Kidney (tissue), 13 donors: ENCODE measurements at regions not wholly inside any gene's neighbourhood (a gene's known extent, or its start where the extent isn't known, plus 50 kb on each side); places are given as distances from the start of the nearest gene placed in this dataset. TPM values are rescaled to one million over a fixed set of nuclear protein-coding genes. Genes with fewer than 3 reads are reported as not detected.

ENCODE experiments used
- DNase-seq, 5 donors: peaks; one replicate each; pipeline ENCODE4 v3.0.0-alpha.2; 2013 to 2020
- FAIRE-seq: peaks from 2 replicates; lab custom pipeline; 2012; peaks lifted over from hg19 to GRCh38; lab: Jason Lieb, UNC
- H3K27ac ChIP-seq, 2 donors: one replicate each; pipeline ENCODE4 v1.7.0; 2013; ENCODE audit warnings: low read depth in 2 of 2, low read length in 2 of 2, inconsistent platforms in 1 of 2
- H3K27me3 ChIP-seq: one replicate; pipeline ENCODE4 v1.7.1; 2013; ENCODE audit warnings: low read length, inconsistent platforms; ENCODE audit not compliant: control insufficient read depth, insufficient read depth
- H3K36me3 ChIP-seq, 3 donors: one replicate each; pipeline versions ENCODE4 v1.7.0 to v1.7.1; 2013; ENCODE audit warnings: low read length in 3 of 3, control low read depth in 1 of 3, inconsistent platforms in 1 of 3; ENCODE audit not compliant: insufficient read depth in 3 of 3, control insufficient read depth in 2 of 3
- H3K4me1 ChIP-seq, 3 donors: one replicate each; pipeline versions ENCODE4 v1.7.0 to v1.7.1; 2013; ENCODE audit warnings: low read length in 3 of 3, inconsistent platforms in 1 of 3, low read depth in 1 of 3; ENCODE audit not compliant: control insufficient read depth in 2 of 3, insufficient read depth in 2 of 3
- H3K4me3 ChIP-seq, 3 donors: one replicate each; pipeline versions ENCODE4 v1.7.0 to v1.8.1; 2013; ENCODE audit warnings: low read length in 3 of 3, control low read depth in 1 of 3, inconsistent platforms in 1 of 3
- H3K9ac ChIP-seq, 3 donors: one replicate each; pipeline versions ENCODE4 v1.7.0 to v1.7.1; 2013; ENCODE audit warnings: low read length in 3 of 3, control low read depth in 1 of 3, inconsistent platforms in 1 of 3
- H3K9me3 ChIP-seq, 3 donors: one replicate each; pipeline versions ENCODE4 v1.7.0 to v1.7.1; 2013; ENCODE audit warnings: low read length in 3 of 3, control low read depth in 1 of 3, inconsistent platforms in 1 of 3; ENCODE audit not compliant: control insufficient read depth in 2 of 3, insufficient read depth in 1 of 3
- CTCF ChIP-seq: IDR thresholded peaks from 3 replicates; pipeline ENCODE4 v1.5.1; 2012; ENCODE audit warnings: mild to moderate bottlenecking, moderate library complexity, borderline replicate concordance; ENCODE audit not compliant: insufficient read depth; ENCODE audit errors: extremely low read depth
- intact Hi-C: fragments of 100-400 bp; cut with DNase I; formaldehyde crosslinking; loops from one replicate; pipeline ENCODE4 v1.11.1; 2022
- microRNA-seq: library from miRNA; unstranded; fragments of <30 nt; microRNA quantifications from one replicate; pipeline ENCODE4 v1.2.0, GENCODE V29; 2020
- donor health status: control.
- donor health status: control.
- donor health status: control.
- donor health status: control.
- donor health status: control.
- donor health status: DM: yes; HTN: yes; CAD: no.
- donor health status: Normal renal cell carcinoma (clear cell type).

- Histone ChIP-seq H3K27ac (no peak overlapping the region), H3K9ac (no peak overlapping the region), H3K9me3 (no peaks in the 10 kb centered on the region), H3K36me3 (no peaks in the 10 kb centered on the region), H3K4me3 (no peak overlapping the region), H3K4me1 (no peaks in the 10 kb centered on the region), H3K27me3 (no peaks in the 10 kb centered on the region)
- no peak for FAIRE-seq
- TF ChIP-seq CTCF, result no peak
- intact Hi-C loops, result no loop called here
- DNase-seq, result no peak
Observed at GRCh38 chr9:32334112-32334511, 50.3 kb upstream of the ACO1 start.

Small RNAs in the stretch of these regions (microRNA-seq; reads per million reads assigned to microRNA genes)
- not detected for gene MIR873
- not detected for gene MIR876
